MM.1S (cell line): ENCODE measurements at regions not wholly inside any gene's neighbourhood (a gene's known extent, or its start where the extent isn't known, plus 50 kb on each side); places are given as distances from the start of the nearest gene placed in this dataset.

Experiments used
- DNase-seq: peaks from one replicate; pipeline ENCODE4 v3.0.0-alpha.2; 2015
- H2AFZ ChIP-seq: fragments of 300-600 bp; sonication (generic); 2 replicates; pipeline ENCODE4 v1.6.0; 2016; ENCODE audit warnings: antibody characterized with exemption, low read length
- H3F3A ChIP-seq: fragments of 300-600 bp; sonication (generic); 2 replicates; pipeline ENCODE4 v1.6.1; 2016; ENCODE audit warnings: mild to moderate bottlenecking, antibody characterized with exemption, low read length, moderate library complexity, mixed read lengths; ENCODE audit not compliant: insufficient read depth
- H3K27ac ChIP-seq: fragments of 300-600 bp; sonication (generic); 2 replicates; pipeline ENCODE4 v1.5.1; 2016; ENCODE audit warnings: mild to moderate bottlenecking, low read length
- H3K27me3 ChIP-seq: fragments of 300-600 bp; sonication (generic); replicated peaks from 2 replicates; pipeline ENCODE4 v1.6.0; 2016; ENCODE audit warnings: low read length; ENCODE audit not compliant: insufficient read depth
- H3K36me3 ChIP-seq: fragments of 300-600 bp; sonication (generic); replicated peaks from 2 replicates; pipeline ENCODE4 v1.6.1; 2016; ENCODE audit warnings: mild to moderate bottlenecking, low read length, mixed read lengths; ENCODE audit not compliant: insufficient read depth
- H3K4me1 ChIP-seq: fragments of 300-600 bp; sonication (generic); 2 replicates; pipeline ENCODE4 v1.6.1; 2016; ENCODE audit warnings: low read length, mixed read lengths
- H3K4me2 ChIP-seq: fragments of 300-600 bp; sonication (generic); 2 replicates; pipeline ENCODE4 v1.6.0; 2016; ENCODE audit warnings: low read depth, low read length
- H3K4me3 ChIP-seq: fragments of 300-600 bp; sonication (generic); 2 replicates; pipeline ENCODE4 v1.5.1; 2016; ENCODE audit warnings: low read length, mixed read lengths
- H3K79me2 ChIP-seq: fragments of 300-600 bp; sonication (generic); 2 replicates; pipeline ENCODE4 v1.6.1; 2016; ENCODE audit warnings: mixed run types, low read length, mixed read lengths
- H3K9ac ChIP-seq: fragments of 300-600 bp; sonication (generic); 2 replicates; pipeline ENCODE4 v1.6.1; 2016; ENCODE audit warnings: low read length, mixed read lengths
- H3K9me2 ChIP-seq: fragments of 300-600 bp; sonication (generic); replicated peaks from 2 replicates; pipeline ENCODE4 v1.6.1; 2016; ENCODE audit warnings: mild to moderate bottlenecking, low read length, mixed read lengths; ENCODE audit not compliant: insufficient read depth
- H3K9me3 ChIP-seq: fragments of 300-600 bp; sonication (generic); replicated peaks from 2 replicates; pipeline ENCODE4 v1.6.1; 2016; ENCODE audit warnings: mild to moderate bottlenecking, low read length, mixed read lengths; ENCODE audit not compliant: insufficient read depth
- H4K20me1 ChIP-seq: fragments of 300-600 bp; sonication (generic); 2 replicates; pipeline ENCODE4 v1.6.1; 2016; ENCODE audit warnings: mild to moderate bottlenecking, low read length, moderate library complexity, mixed read lengths; ENCODE audit not compliant: insufficient read depth
- EZH2 ChIP-seq: fragments of 300-600 bp; sonication (generic); optimal IDR thresholded peaks from 2 replicates; pipeline ENCODE3; 2017; ENCODE audit warnings: low read depth, mild to moderate bottlenecking, antibody characterized with exemption, low read length, mixed read lengths
- EZH2phosphoT487 ChIP-seq: fragments of 300-600 bp; sonication (generic); IDR thresholded peaks from 2 replicates; pipeline ENCODE4 v1.6.1; 2018; ENCODE audit warnings: antibody characterized with exemption, low read length
- TF ChIP-seq, protein P1 (sequence below): fragments of 300-600 bp; sonication (generic); IDR thresholded peaks from 2 replicates; pipeline ENCODE4 v1.5.1; 2016; ENCODE audit warnings: antibody characterized with exemption, low read length, mixed read lengths

DNA sequence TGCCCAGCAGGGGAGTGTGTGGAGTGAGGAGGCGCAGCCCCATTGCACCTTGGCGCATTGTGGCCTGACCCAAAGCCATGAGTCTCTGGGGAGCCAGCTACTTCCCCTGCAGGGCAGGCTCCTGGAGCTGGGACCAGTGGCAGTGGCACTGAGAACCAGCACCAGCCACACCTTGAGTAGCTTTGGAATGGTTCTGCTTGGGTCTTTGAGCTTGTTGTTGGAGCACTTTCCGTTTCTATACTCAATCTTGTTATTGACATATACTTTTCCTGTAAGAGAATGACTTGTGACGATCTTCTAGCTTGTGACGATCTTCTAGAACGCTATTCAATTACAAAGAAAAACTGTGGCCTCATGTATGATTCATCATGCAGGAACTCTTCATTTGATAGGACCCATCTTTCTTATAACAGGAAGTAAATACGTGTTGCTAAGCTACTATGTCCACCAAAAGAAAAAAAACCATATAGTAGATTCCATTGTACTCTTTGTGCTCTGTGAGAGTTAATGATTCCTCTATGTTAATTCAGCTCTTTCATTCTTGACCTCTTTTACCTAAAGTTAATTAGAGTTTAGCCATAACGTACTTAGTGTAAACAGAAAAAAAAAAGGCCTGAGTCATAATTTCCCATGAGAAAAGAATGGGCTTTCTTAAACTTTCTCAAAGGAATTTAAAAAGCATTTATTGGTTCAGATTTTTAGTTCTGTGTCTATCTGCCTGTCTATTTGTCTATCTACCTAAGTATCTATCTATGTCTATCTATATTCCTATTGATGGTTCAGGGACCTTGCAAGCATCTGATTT lies 113.1 kb downstream of the GATA6 start:
- no peak overlapping the region for H3K9ac ChIP-seq
- TF ChIP-seq, protein P1, sequence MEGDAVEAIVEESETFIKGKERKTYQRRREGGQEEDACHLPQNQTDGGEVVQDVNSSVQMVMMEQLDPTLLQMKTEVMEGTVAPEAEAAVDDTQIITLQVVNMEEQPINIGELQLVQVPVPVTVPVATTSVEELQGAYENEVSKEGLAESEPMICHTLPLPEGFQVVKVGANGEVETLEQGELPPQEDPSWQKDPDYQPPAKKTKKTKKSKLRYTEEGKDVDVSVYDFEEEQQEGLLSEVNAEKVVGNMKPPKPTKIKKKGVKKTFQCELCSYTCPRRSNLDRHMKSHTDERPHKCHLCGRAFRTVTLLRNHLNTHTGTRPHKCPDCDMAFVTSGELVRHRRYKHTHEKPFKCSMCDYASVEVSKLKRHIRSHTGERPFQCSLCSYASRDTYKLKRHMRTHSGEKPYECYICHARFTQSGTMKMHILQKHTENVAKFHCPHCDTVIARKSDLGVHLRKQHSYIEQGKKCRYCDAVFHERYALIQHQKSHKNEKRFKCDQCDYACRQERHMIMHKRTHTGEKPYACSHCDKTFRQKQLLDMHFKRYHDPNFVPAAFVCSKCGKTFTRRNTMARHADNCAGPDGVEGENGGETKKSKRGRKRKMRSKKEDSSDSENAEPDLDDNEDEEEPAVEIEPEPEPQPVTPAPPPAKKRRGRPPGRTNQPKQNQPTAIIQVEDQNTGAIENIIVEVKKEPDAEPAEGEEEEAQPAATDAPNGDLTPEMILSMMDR = no peak
- TF ChIP-seq EZH2phosphoT487 = no peak
- TF ChIP-seq EZH2 = no peak
- H3K4me2 ChIP-seq = no peak overlapping the region
- H3F3A ChIP-seq = no peaks in the 10 kb centered on the region
- no peak overlapping the region for H3K4me3 ChIP-seq
- no peaks in the 10 kb centered on the region for H3K4me1 ChIP-seq
- H4K20me1 ChIP-seq = no peaks in the 10 kb centered on the region
- H3K27me3 ChIP-seq = no peaks in the 10 kb centered on the region
- H2AFZ ChIP-seq = no peak overlapping the region
- H3K79me2 ChIP-seq = no peaks in the 10 kb centered on the region
- no peak for DNase-seq
- no peaks in the 10 kb centered on the region for H3K36me3 ChIP-seq
- H3K27ac ChIP-seq = no peak overlapping the region
- H3K9me2 ChIP-seq = no peaks in the 10 kb centered on the region
- H3K9me3 ChIP-seq = no peaks in the 10 kb centered on the region

DNA sequence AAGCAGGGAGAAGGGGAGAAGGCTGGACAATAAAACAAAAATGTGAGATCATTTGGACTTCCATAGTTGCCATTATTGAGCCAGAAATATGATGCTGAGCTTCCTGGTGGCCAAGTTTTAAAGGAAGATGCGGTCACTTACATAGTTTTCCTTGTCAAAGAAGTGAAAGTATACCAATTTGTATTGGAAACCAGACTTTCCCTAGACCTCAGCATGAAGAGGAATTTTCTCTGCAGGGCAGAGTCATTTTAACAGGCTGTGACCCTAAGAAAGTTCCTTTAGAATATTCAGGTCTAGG lies 111.0 kb downstream of the GATA6 start:
- no peaks in the 10 kb centered on the region for H4K20me1 ChIP-seq
- no peaks in the 10 kb centered on the region for H3K9me2 ChIP-seq
- no peak overlapping the region for H3K27ac ChIP-seq
- H3K79me2 ChIP-seq = no peaks in the 10 kb centered on the region
- H3K27me3 ChIP-seq = no peaks in the 10 kb centered on the region
- H3K4me2 ChIP-seq = no peak overlapping the region
- H3K4me3 ChIP-seq = no peak overlapping the region
- no peak for DNase-seq
- no peaks in the 10 kb centered on the region for H3F3A ChIP-seq
- H3K9me3 ChIP-seq = no peaks in the 10 kb centered on the region
- H3K4me1 ChIP-seq = no peaks in the 10 kb centered on the region
- no peak for TF ChIP-seq EZH2
- TF ChIP-seq, protein P1 = no peak
- no peak for TF ChIP-seq EZH2phosphoT487
- H3K9ac ChIP-seq = no peak overlapping the region
- no peak overlapping the region for H2AFZ ChIP-seq
- no peaks in the 10 kb centered on the region for H3K36me3 ChIP-seq

DNA sequence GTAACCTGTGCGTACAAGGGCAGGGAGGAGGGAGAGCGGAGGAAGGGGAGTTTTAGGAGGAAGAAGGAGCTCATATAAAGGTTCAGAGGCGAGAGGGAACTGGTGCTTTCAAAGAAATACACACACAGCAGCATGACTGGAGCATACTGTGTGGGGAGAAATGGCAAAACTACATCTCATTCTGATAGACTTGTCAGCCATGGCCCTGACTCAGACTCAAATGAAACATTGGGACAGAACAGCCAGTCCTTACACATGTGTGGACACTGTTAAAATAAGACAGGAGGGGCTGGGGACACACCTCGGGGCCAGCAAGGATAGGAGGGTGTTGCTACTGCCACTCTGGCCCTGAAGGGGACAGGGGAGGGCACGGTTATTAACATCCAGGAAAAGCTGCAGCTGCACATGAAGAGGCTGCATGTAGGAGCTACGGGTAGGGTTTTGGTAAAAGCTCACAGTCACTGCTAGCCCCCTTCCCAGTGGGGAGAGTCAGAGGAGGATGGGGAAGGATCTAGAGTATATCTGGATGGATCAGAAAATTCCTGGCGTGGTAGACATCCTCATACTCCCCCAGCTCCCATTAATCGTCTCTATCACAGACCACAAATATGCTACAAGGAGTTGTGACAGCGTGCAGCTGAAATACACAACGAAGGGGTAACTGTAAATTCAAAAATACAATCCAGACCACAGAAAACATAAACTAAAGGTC lies 110.5 kb downstream of the GATA6 start:
- Histone ChIP-seq H2AFZ (no peak overlapping the region), H3K9me2 (no peaks in the 10 kb centered on the region), H4K20me1 (no peaks in the 10 kb centered on the region), H3K4me3 (no peak overlapping the region), H3K79me2 (no peaks in the 10 kb centered on the region), H3K27me3 (no peaks in the 10 kb centered on the region), H3K4me2 (no peak overlapping the region), H3K36me3 (no peaks in the 10 kb centered on the region), H3K9ac (no peak overlapping the region), H3F3A (no peaks in the 10 kb centered on the region), H3K9me3 (no peaks in the 10 kb centered on the region), H3K27ac (no peak overlapping the region), H3K4me1 (no peaks in the 10 kb centered on the region)
- DNase-seq = no peak
- TF ChIP-seq, protein P1 = no peak
- TF ChIP-seq EZH2 (no peak), EZH2phosphoT487 (no peak)
